Endothelial cell of umbilical vein (primary cell): ENCODE measurements at regions not wholly inside any gene's neighbourhood (a gene's known extent, or its start where the extent isn't known, plus 50 kb on each side); places are given as distances from the start of the nearest gene placed in this dataset.

ENCODE experiments used
- BruUV-seq: library from RNA; stranded (reverse); fragments of 400-500 nt; replicated peaks from 2 replicates; lab custom pipeline; 2021; lab: Mats Ljungman, UMichigan
- CTCF ChIA-PET: fragments of 300-600, 350-600 bp; sonication (Branson Sonifier 250); formaldehyde crosslinking; loops from one replicate; lab custom pipeline; 2021; ENCODE audit warnings: antibody characterized with exemption, inconsistent platforms; lab: Charles Lee
- POLR2A ChIA-PET: fragments of 300-600, 350-600 bp; sonication (Branson Sonifier 250); formaldehyde crosslinking; loops from one replicate; lab custom pipeline; 2021; ENCODE audit warnings: antibody characterized with exemption, inconsistent platforms; lab: Charles Lee
- DNase-seq: peaks from one replicate; pipeline ENCODE4 v3.0.0-alpha.2; 2011; ENCODE audit warnings: low read depth, low spot score
- FAIRE-seq: peaks from 2 replicates; lab custom pipeline; 2011; peaks lifted over from hg19 to GRCh38; lab: Jason Lieb, UNC
- H2AFZ ChIP-seq: 2 replicates; pipeline ENCODE4 v1.6.0; 2012; ENCODE audit warnings: low read depth, low read length, control low read depth, inconsistent platforms
- H3K27ac ChIP-seq: 2 replicates; pipeline ENCODE4 v1.5.1; 2011; ENCODE audit warnings: low read depth, mild to moderate bottlenecking, control low read depth, low read length, moderate library complexity; ENCODE audit not compliant: insufficient read depth
- H3K27me3 ChIP-seq, 2 experiments: 2 replicates each; pipeline versions ENCODE4 v1.6.0 to v1.6.1; 2011; ENCODE audit warnings: low read length in 2 of 2, mixed read lengths in 1 of 2; ENCODE audit not compliant: control insufficient read depth in 2 of 2, insufficient read depth in 2 of 2
- H3K36me3 ChIP-seq, 2 experiments: 2 replicates in 1 of 2; 3 replicates in 1 of 2; pipeline ENCODE4 v1.5.1; 2011; ENCODE audit warnings: low read length in 2 of 2, mild to moderate bottlenecking in 1 of 2, moderate library complexity in 1 of 2; ENCODE audit not compliant: control insufficient read depth in 2 of 2, insufficient read depth in 2 of 2; ENCODE audit errors: extremely low read depth in 1 of 2
- H3K4me1 ChIP-seq: 3 replicates; pipeline ENCODE4 v1.5.1; 2011; ENCODE audit warnings: mild to moderate bottlenecking, low read length; ENCODE audit not compliant: control insufficient read depth, insufficient read depth; ENCODE audit errors: extremely low read depth
- H3K4me2 ChIP-seq: 2 replicates; pipeline ENCODE4 v1.6.1; 2011; ENCODE audit warnings: low read length, control low read depth, mixed read lengths; ENCODE audit not compliant: insufficient read depth
- H3K4me3 ChIP-seq, 3 experiments: fragments of 200-600 bp in 1 of 3; sonication (generic), shearing (Covaris generic) in 1 of 3; replicated peaks in 1 of 3; 2 replicates each; pipeline ENCODE4 v1.5.1; 2011 to 2016; ENCODE audit warnings: control low read depth in 3 of 3, low read length in 3 of 3, mild to moderate bottlenecking in 2 of 3, inconsistent platforms in 1 of 3, low read depth in 1 of 3, moderate library complexity in 1 of 3; ENCODE audit not compliant: insufficient read depth in 1 of 3
- H3K79me2 ChIP-seq: 2 replicates; pipeline ENCODE4 v1.6.0; 2012; ENCODE audit warnings: low read length, inconsistent platforms; ENCODE audit not compliant: control insufficient read depth, insufficient read depth
- H3K9ac ChIP-seq: replicated peaks from 2 replicates; pipeline ENCODE3; 2011; ENCODE audit warnings: low read length, control low read depth; ENCODE audit not compliant: insufficient read depth; ENCODE audit errors: extremely low read depth
- H3K9me1 ChIP-seq: replicated peaks from 3 replicates; pipeline ENCODE4 v1.6.0; 2011; ENCODE audit warnings: mild to moderate bottlenecking, low read length; ENCODE audit not compliant: control insufficient read depth, insufficient read depth; ENCODE audit errors: extremely low read depth
- H3K9me3 ChIP-seq: replicated peaks from 2 replicates; pipeline ENCODE4 v1.5.1; 2012; ENCODE audit warnings: low read length, inconsistent platforms; ENCODE audit not compliant: control insufficient read depth, insufficient read depth
- H4K20me1 ChIP-seq: replicated peaks from 2 replicates; pipeline ENCODE3; 2011; ENCODE audit warnings: mild to moderate bottlenecking, low read length; ENCODE audit not compliant: control insufficient read depth, insufficient read depth; ENCODE audit errors: extremely low read depth
- CTCF ChIP-seq, 2 donors: IDR thresholded peaks; 1 replicate in 1 of 2; 2 replicates in 1 of 2; pipeline ENCODE4 v1.5.1; 2011; ENCODE audit warnings: low read length in 2 of 2, mild to moderate bottlenecking in 2 of 2, moderate library complexity in 2 of 2, control low read depth in 1 of 2, inconsistent platforms in 1 of 2, low read depth in 1 of 2; ENCODE audit not compliant: insufficient read depth in 1 of 2; ENCODE audit errors: extremely low read depth in 1 of 2
- EZH2 ChIP-seq: IDR thresholded peaks from 2 replicates; pipeline ENCODE4 v1.6.1; 2012; ENCODE audit warnings: borderline replicate concordance, low read depth, mild to moderate bottlenecking, moderate library complexity, low read length, inconsistent platforms; ENCODE audit not compliant: severe bottlenecking
- FOS ChIP-seq: IDR thresholded peaks from 2 replicates; pipeline ENCODE4 v1.6.1; 2011; ENCODE audit warnings: mild to moderate bottlenecking, low read length, moderate library complexity, borderline replicate concordance; ENCODE audit not compliant: insufficient read depth
- GATA2 ChIP-seq: IDR thresholded peaks from 2 replicates; pipeline ENCODE4 v1.7.0; 2011; ENCODE audit warnings: low read depth, mild to moderate bottlenecking, moderate library complexity, mixed read lengths, low read length; ENCODE audit not compliant: insufficient read length, insufficient read depth
- JUN ChIP-seq: IDR thresholded peaks from 2 replicates; pipeline ENCODE4 v1.6.1; 2011; ENCODE audit warnings: borderline replicate concordance, low read depth; ENCODE audit not compliant: insufficient read length, insufficient read depth
- MAX ChIP-seq: IDR thresholded peaks from 2 replicates; pipeline ENCODE4 v1.6.1; 2011; ENCODE audit not compliant: insufficient read depth, insufficient read length
- MYC ChIP-seq: IDR thresholded peaks from one replicate; pipeline ENCODE4 v1.6.1; 2011; ENCODE audit warnings: mild to moderate bottlenecking, low read depth, low read length
- POLR2A ChIP-seq: IDR thresholded peaks from 2 replicates; pipeline ENCODE4 v1.6.1; 2012; ENCODE audit warnings: low read depth, mild to moderate bottlenecking, control low read depth, low read length
- POLR2AphosphoS5 ChIP-seq: IDR thresholded peaks from 2 replicates; pipeline ENCODE4 v1.6.1; 2012; ENCODE audit warnings: low read depth, mild to moderate bottlenecking, control low read depth, low read length, moderate library complexity; ENCODE audit not compliant: insufficient read depth
- dilution Hi-C: fragments of 300-500 bp; cut with MboI; formaldehyde crosslinking; loops from one replicate; pipeline ENCODE4 v1.15.0; 2019; ENCODE audit warnings: low sequenced_read_pairs; ENCODE audit not compliant: extremely low pct_ligation_motif_present
- intact Hi-C: fragments of 100-400 bp; cut with micrococcal nuclease; formaldehyde crosslinking; loops from one replicate; pipeline ENCODE4 v1.10.0; 2022

- no peaks in the 10 kb centered on the region for H3K27me3 ChIP-seq
- DNase-seq = no peak
- dilution Hi-C loops (no loop called here), intact Hi-C loops (no loop called here)
- H3K4me2 ChIP-seq = no peak overlapping the region
- no peak for FAIRE-seq
- no peaks in the 10 kb centered on the region for H3K9me1 ChIP-seq
- H3K9ac ChIP-seq = no peak overlapping the region
- ChIA-PET POLR2A (no interaction called here), CTCF (no interaction called here)
- no peak overlapping the region for H3K27ac ChIP-seq
- no peaks in the 10 kb centered on the region for H3K79me2 ChIP-seq
- H3K4me3 ChIP-seq = no peak overlapping the region
- H3K9me3 ChIP-seq = no peaks in the 10 kb centered on the region
- TF ChIP-seq JUN = no peak
- TF ChIP-seq POLR2A = no peak
- TF ChIP-seq POLR2AphosphoS5 = no peak
- TF ChIP-seq MAX = no peak
- no peak for TF ChIP-seq MYC
- TF ChIP-seq EZH2 = no peak
- no peak for TF ChIP-seq GATA2
- no peak for TF ChIP-seq FOS
- TF ChIP-seq CTCF (IDR thresholded peaks at IDR 0.05; ENCODE audit: extremely low read depth in 1 of 2, insufficient read depth in 1 of 2, low read depth in 1 of 2, low read length in 2 of 2) = no peak
- no peaks in the 10 kb centered on the region for H3K4me1 ChIP-seq
- BruUV-seq = no TSS peak
- H4K20me1 ChIP-seq = no peaks in the 10 kb centered on the region
- no peak overlapping the region for H2AFZ ChIP-seq
- H3K36me3 ChIP-seq = no peaks in the 10 kb centered on the region
Measured at GRCh38 chr4:159677521-159677920, 574.6 kb downstream of the RAPGEF2 start.
